BLaER1 (cell line): ENCODE measurements at regions not wholly inside any gene's neighbourhood (a gene's known extent, or its start where the extent isn't known, plus 50 kb on each side); places are given as distances from the start of the nearest gene placed in this dataset.

Source experiments
- H3K27ac ChIP-seq: shearing (Covaris generic); formaldehyde crosslinking; 2 replicates; pipeline ENCODE4 v1.8.1; 2022
- H3K27me3 ChIP-seq: shearing (Covaris generic); formaldehyde crosslinking; 2 replicates; pipeline ENCODE4 v1.8.1; 2022
- H3K36me3 ChIP-seq: shearing (Covaris generic); formaldehyde crosslinking; 2 replicates; pipeline ENCODE4 v1.8.1; 2022
- H3K4me1 ChIP-seq: shearing (Covaris generic); formaldehyde crosslinking; 2 replicates; pipeline ENCODE4 v1.8.1; 2022
- H3K4me2 ChIP-seq: shearing (Covaris generic); formaldehyde crosslinking; 2 replicates; pipeline ENCODE4 v1.8.1; 2022
- H3K4me3 ChIP-seq: shearing (Covaris generic); formaldehyde crosslinking; 2 replicates; pipeline ENCODE4 v1.8.1; 2022
- H3K9ac ChIP-seq: shearing (Covaris generic); formaldehyde crosslinking; 2 replicates; pipeline ENCODE4 v1.8.1; 2022
- H3K9me3 ChIP-seq: shearing (Covaris generic); formaldehyde crosslinking; 2 replicates; pipeline ENCODE4 v1.8.1; 2022
- H4K20me1 ChIP-seq: shearing (Covaris generic); formaldehyde crosslinking; 2 replicates; pipeline ENCODE4 v1.8.1; 2022
- Cebpa-rat ChIP-seq: shearing (Covaris generic); IDR thresholded peaks from 2 replicates; pipeline ENCODE4 v1.8.1; 2022

GRCh38 chr6:23077772-23078171 lies 508.4 kb downstream of the HDGFL1 start:
- TF ChIP-seq Cebpa-rat = no peak
- Histone ChIP-seq H3K4me1 (no peaks in the 10 kb centered on the region), H3K4me3 (no peak overlapping the region), H3K4me2 (no peak overlapping the region), H3K9ac (no peak overlapping the region), H3K27ac (no peak overlapping the region), H4K20me1 (no peaks in the 10 kb centered on the region), H3K27me3 (no peaks in the 10 kb centered on the region), H3K9me3 (peaks cover 7% of the 10 kb centered on the region; the same call in 1 of the 2 replicates), H3K36me3 (no peaks in the 10 kb centered on the region)

- Histone ChIP-seq H3K27ac (no peak overlapping the region), H4K20me1 (no peaks in the 10 kb centered on the region), H3K4me2 (no peak overlapping the region), H3K36me3 (no peaks in the 10 kb centered on the region), H3K4me3 (no peak overlapping the region), H3K9ac (no peak overlapping the region), H3K4me1 (no peaks in the 10 kb centered on the region), H3K27me3 (no peaks in the 10 kb centered on the region), H3K9me3 (no peaks in the 10 kb centered on the region)
- no peak for TF ChIP-seq Cebpa-rat
These were observed 512.3 kb downstream of the HDGFL1 start for GRCh38 chr6:23081701-23082100.

GRCh38 chr6:23086100-23086499 lies 516.7 kb downstream of the HDGFL1 start:
- TF ChIP-seq Cebpa-rat = no peak
- Histone ChIP-seq H3K36me3 (no peaks in the 10 kb centered on the region), H3K9me3 (no peaks in the 10 kb centered on the region), H3K27me3 (no peaks in the 10 kb centered on the region), H3K9ac (no peak overlapping the region), H3K4me2 (no peak overlapping the region), H3K27ac (no peak overlapping the region), H3K4me3 (no peak overlapping the region), H4K20me1 (no peaks in the 10 kb centered on the region), H3K4me1 (no peaks in the 10 kb centered on the region)

DNA sequence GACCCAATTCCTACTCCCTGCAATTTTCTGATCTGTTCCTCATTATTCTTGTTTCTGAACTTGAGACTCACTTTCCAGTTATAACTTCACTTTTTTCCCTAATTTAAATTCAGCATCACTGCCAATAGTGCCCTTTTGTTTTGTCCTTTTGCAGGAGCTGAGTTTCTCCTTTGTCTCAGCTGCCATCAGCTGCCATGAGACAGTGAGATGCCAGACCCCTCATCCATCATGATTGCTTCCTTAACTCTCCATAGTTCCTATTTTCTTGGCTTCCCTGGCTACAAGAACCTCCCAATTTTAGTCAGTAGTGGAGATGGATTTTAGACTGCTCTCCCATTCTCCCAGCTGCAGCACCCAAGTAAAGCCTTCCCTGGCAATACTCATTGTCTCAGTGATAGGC lies 518.1 kb downstream of the HDGFL1 start:
- no peak overlapping the region for H3K27ac ChIP-seq
- H3K4me3 ChIP-seq = no peak overlapping the region
- TF ChIP-seq Cebpa-rat = no peak
- H4K20me1 ChIP-seq = no peaks in the 10 kb centered on the region
- no peak overlapping the region for H3K9ac ChIP-seq
- H3K4me2 ChIP-seq = no peak overlapping the region
- H3K36me3 ChIP-seq = no peaks in the 10 kb centered on the region
- H3K9me3 ChIP-seq = no peaks in the 10 kb centered on the region
- no peaks in the 10 kb centered on the region for H3K4me1 ChIP-seq
- H3K27me3 ChIP-seq = no peaks in the 10 kb centered on the region

- TF ChIP-seq Cebpa-rat = no peak
- no peak overlapping the region for H3K4me3 ChIP-seq
- no peaks in the 10 kb centered on the region for H3K4me1 ChIP-seq
- no peaks in the 10 kb centered on the region for H4K20me1 ChIP-seq
- no peak overlapping the region for H3K27ac ChIP-seq
- no peaks in the 10 kb centered on the region for H3K36me3 ChIP-seq
- no peak overlapping the region for H3K4me2 ChIP-seq
- H3K27me3 ChIP-seq = no peaks in the 10 kb centered on the region
- H3K9me3 ChIP-seq = no peaks in the 10 kb centered on the region
- H3K9ac ChIP-seq = no peak overlapping the region
These were observed 519.4 kb downstream of the HDGFL1 start for GRCh38 chr6:23088761-23089160.

DNA sequence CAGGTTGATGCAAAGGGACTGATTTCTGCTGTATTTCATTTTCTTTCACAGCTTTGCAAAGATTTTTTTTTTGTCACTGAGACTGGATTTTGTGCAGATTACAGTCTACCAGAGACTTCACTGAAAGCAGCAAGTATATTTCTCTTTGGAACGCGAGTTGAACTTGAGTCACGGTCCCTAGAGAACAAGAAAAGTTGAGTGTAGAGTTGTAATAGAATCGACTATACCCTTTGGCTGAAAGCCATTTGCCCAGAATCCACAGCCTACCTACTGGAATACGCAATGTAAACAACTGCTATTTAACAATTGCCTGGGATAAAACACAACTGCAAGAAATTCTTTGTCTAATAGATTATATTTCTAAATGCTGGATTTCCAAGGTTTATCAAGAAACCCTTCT lies 520.6 kb downstream of the HDGFL1 start:
- no peak for TF ChIP-seq Cebpa-rat
- no peaks in the 10 kb centered on the region for H3K27me3 ChIP-seq
- no peak overlapping the region for H3K9ac ChIP-seq
- no peaks in the 10 kb centered on the region for H3K9me3 ChIP-seq
- H3K36me3 ChIP-seq = no peaks in the 10 kb centered on the region
- no peak overlapping the region for H3K27ac ChIP-seq
- no peak overlapping the region for H3K4me3 ChIP-seq
- no peaks in the 10 kb centered on the region for H4K20me1 ChIP-seq
- no peak overlapping the region for H3K4me2 ChIP-seq
- H3K4me1 ChIP-seq = no peaks in the 10 kb centered on the region

- Histone ChIP-seq H3K9ac (no peak overlapping the region), H3K36me3 (no peaks in the 10 kb centered on the region), H3K27ac (no peak overlapping the region), H3K9me3 (no peaks in the 10 kb centered on the region), H3K4me1 (no peaks in the 10 kb centered on the region), H3K4me3 (no peak overlapping the region), H4K20me1 (no peaks in the 10 kb centered on the region), H3K4me2 (no peak overlapping the region), H3K27me3 (no peaks in the 10 kb centered on the region)
- no peak for TF ChIP-seq Cebpa-rat
These were observed 522.4 kb downstream of the HDGFL1 start for GRCh38 chr6:23091795-23092194.

- no peaks in the 10 kb centered on the region for H3K27me3 ChIP-seq
- H3K4me1 ChIP-seq = no peaks in the 10 kb centered on the region
- TF ChIP-seq Cebpa-rat = no peak
- no peaks in the 10 kb centered on the region for H3K9me3 ChIP-seq
- H3K9ac ChIP-seq = no peak overlapping the region
- no peak overlapping the region for H3K27ac ChIP-seq
- no peak overlapping the region for H3K4me2 ChIP-seq
- H3K36me3 ChIP-seq = no peaks in the 10 kb centered on the region
- no peaks in the 10 kb centered on the region for H4K20me1 ChIP-seq
- no peak overlapping the region for H3K4me3 ChIP-seq
These were observed 527.5 kb downstream of the HDGFL1 start for GRCh38 chr6:23096876-23097275.

DNA sequence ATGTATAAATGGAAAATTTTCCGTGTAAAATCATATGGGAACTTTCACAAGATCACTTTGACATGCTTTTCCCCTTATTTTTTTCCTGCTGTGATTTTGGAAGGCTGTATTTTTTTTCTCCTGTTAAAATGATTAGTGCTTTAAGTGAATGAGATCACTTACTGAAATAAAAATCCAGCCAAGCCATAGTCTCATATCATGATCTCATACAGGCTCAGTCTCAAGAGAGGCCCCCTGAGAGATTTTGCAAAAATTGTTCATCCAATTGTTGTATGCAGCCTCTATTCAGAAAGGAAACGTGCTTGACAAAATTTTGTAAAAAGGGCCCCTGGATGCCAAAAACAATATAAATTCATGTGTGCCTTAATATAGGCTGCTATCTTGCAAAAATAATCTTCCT lies 528.2 kb downstream of the HDGFL1 start:
- TF ChIP-seq Cebpa-rat = no peak
- Histone ChIP-seq H3K27ac (no peak overlapping the region), H3K9me3 (no peaks in the 10 kb centered on the region)

GRCh38 chr6:23106951-23107350 lies 537.6 kb downstream of the HDGFL1 start:
- no peaks in the 10 kb centered on the region for H4K20me1 ChIP-seq
- no peak overlapping the region for H3K4me2 ChIP-seq
- H3K9me3 ChIP-seq = no peaks in the 10 kb centered on the region
- H3K27me3 ChIP-seq = no peaks in the 10 kb centered on the region
- no peaks in the 10 kb centered on the region for H3K4me1 ChIP-seq
- no peak for TF ChIP-seq Cebpa-rat
- no peak overlapping the region for H3K9ac ChIP-seq
- H3K4me3 ChIP-seq = no peak overlapping the region
- H3K27ac ChIP-seq = no peak overlapping the region
- H3K36me3 ChIP-seq = no peaks in the 10 kb centered on the region

More for the DNA sequence above, 528.2 kb downstream of the HDGFL1 start:
- Histone ChIP-seq H3K9ac (no peak overlapping the region), H3K27me3 (no peaks in the 10 kb centered on the region), H4K20me1 (no peaks in the 10 kb centered on the region), H3K36me3 (no peaks in the 10 kb centered on the region), H3K4me2 (no peak overlapping the region), H3K4me1 (no peaks in the 10 kb centered on the region), H3K4me3 (no peak overlapping the region)

- H3K9me3 ChIP-seq = peaks cover 26% of the 10 kb centered on the region
These were observed 542.6 kb downstream of the HDGFL1 start for GRCh38 chr6:23111984-23112383.

More at GRCh38 chr6:23111984-23112383, 542.6 kb downstream of the HDGFL1 start:
- no peak for TF ChIP-seq Cebpa-rat
- H3K27me3 ChIP-seq = no peaks in the 10 kb centered on the region
- H4K20me1 ChIP-seq = no peaks in the 10 kb centered on the region
- H3K9ac ChIP-seq = no peak overlapping the region
- H3K4me2 ChIP-seq = no peak overlapping the region
- H3K4me1 ChIP-seq = no peaks in the 10 kb centered on the region
- no peaks in the 10 kb centered on the region for H3K36me3 ChIP-seq
- H3K27ac ChIP-seq = no peak overlapping the region
- no peak overlapping the region for H3K4me3 ChIP-seq
